ENCODE measurements at regions not wholly inside any gene's neighbourhood (a gene's known extent, or its start where the extent isn't known, plus 50 kb on each side); places are given as distances from the start of the nearest gene placed in this dataset.

DNA sequence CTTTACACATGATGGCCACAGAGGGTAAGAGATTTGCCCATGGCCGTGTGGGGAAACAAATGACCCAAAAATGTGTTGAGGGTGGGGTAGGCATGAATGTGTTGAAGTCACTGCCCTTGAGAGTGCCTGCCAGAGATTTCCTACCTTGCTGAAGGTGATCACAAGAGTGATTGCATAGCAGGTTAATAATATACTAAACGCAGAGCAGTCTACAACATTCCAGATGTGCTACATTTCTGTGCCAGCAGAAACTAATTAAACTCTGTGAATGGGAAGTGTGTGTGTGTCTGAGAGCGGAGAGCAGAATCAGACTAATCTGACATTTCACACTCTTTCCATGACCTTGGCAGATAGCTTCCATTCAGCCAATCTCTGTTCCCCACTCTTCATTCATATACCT is 93.3 kb upstream of the CD53 start:
- no peak overlapping the region for H3K4me3 ChIP-seq (ENCODE audit: low read depth, low read length, poor library complexity, severe bottlenecking)
- H3K36me3 ChIP-seq (ENCODE audit: insufficient read depth, low read length) = no peaks in the 10 kb centered on the region
- no peaks in the 10 kb centered on the region for H3K9me3 ChIP-seq (ENCODE audit: low read length)
- no peak overlapping the region for H3K4me2 ChIP-seq (ENCODE audit: low read length)
- no peaks in the 10 kb centered on the region for H3K79me2 ChIP-seq (ENCODE audit: insufficient read depth, low read length)
- no peaks in the 10 kb centered on the region for H3F3A ChIP-seq (ENCODE audit: insufficient read depth, low read length)
- H3K27me3 ChIP-seq (ENCODE audit: insufficient read depth, low read length) = no peaks in the 10 kb centered on the region
- no peaks in the 10 kb centered on the region for H4K20me1 ChIP-seq (ENCODE audit: insufficient read depth, low read length)
- H3K27ac ChIP-seq (ENCODE audit: low read depth, low read length, poor library complexity, severe bottlenecking) = no peak overlapping the region
- no peak for TF ChIP-seq EZH2 (IDR thresholded peaks at IDR 0.05; ENCODE audit: borderline replicate concordance, low read length)
- TF ChIP-seq, protein P1, sequence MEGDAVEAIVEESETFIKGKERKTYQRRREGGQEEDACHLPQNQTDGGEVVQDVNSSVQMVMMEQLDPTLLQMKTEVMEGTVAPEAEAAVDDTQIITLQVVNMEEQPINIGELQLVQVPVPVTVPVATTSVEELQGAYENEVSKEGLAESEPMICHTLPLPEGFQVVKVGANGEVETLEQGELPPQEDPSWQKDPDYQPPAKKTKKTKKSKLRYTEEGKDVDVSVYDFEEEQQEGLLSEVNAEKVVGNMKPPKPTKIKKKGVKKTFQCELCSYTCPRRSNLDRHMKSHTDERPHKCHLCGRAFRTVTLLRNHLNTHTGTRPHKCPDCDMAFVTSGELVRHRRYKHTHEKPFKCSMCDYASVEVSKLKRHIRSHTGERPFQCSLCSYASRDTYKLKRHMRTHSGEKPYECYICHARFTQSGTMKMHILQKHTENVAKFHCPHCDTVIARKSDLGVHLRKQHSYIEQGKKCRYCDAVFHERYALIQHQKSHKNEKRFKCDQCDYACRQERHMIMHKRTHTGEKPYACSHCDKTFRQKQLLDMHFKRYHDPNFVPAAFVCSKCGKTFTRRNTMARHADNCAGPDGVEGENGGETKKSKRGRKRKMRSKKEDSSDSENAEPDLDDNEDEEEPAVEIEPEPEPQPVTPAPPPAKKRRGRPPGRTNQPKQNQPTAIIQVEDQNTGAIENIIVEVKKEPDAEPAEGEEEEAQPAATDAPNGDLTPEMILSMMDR (IDR thresholded peaks at IDR 0.05; ENCODE audit: low read length) = no peak
- no peak overlapping the region for H2AFZ ChIP-seq (ENCODE audit: low read length)
- no peaks in the 10 kb centered on the region for H3K9me2 ChIP-seq (ENCODE audit: low read depth, low read length)
- peaks cover 15% of the 10 kb centered on the region for H3K4me1 ChIP-seq (ENCODE audit: insufficient read depth, low read length, severe bottlenecking)
- no peak overlapping the region for H3K9ac ChIP-seq (ENCODE audit: low read length)

DNA sequence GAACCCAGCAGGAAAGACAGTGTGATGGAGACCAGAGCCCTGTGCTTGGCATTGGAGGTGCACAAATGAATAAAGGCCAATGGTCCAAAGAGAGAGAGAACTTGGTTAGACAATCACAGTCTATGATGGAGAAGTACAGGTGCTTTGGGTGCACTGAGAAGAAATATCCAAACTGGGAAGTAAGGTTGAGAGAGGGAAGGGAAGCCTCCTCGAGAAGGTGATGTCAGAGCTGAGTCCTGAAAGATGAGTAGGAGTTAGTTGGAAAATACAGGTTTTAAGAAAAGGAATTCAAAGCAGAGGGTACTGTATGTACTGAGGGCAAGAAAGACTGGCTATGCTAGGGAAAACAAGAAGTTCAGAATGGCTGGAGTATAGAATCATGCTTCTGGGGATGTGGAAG is 94.1 kb upstream of the CD53 start:
- Histone ChIP-seq H4K20me1 (ENCODE audit: insufficient read depth, low read length) (no peaks in the 10 kb centered on the region), H3K4me2 (ENCODE audit: low read length) (no peak overlapping the region), H3K27ac (ENCODE audit: low read depth, low read length, poor library complexity, severe bottlenecking) (no peak overlapping the region), H3K27me3 (ENCODE audit: insufficient read depth, low read length) (no peaks in the 10 kb centered on the region), H3K79me2 (ENCODE audit: insufficient read depth, low read length) (no peaks in the 10 kb centered on the region), H3F3A (ENCODE audit: insufficient read depth, low read length) (no peaks in the 10 kb centered on the region), H3K9ac (ENCODE audit: low read length) (no peak overlapping the region), H3K9me2 (ENCODE audit: low read depth, low read length) (no peaks in the 10 kb centered on the region), H3K36me3 (ENCODE audit: insufficient read depth, low read length) (no peaks in the 10 kb centered on the region), H2AFZ (ENCODE audit: low read length) (no peak overlapping the region), H3K4me3 (ENCODE audit: low read depth, low read length, poor library complexity, severe bottlenecking) (no peak overlapping the region), H3K9me3 (ENCODE audit: low read length) (no peaks in the 10 kb centered on the region), H3K4me1 (ENCODE audit: insufficient read depth, low read length, severe bottlenecking) (peaks cover 15% of the 10 kb centered on the region)
- TF ChIP-seq, protein P1 (IDR thresholded peaks at IDR 0.05; ENCODE audit: low read length) = no peak
- no peak for TF ChIP-seq EZH2 (IDR thresholded peaks at IDR 0.05; ENCODE audit: borderline replicate concordance, low read length)

DNA sequence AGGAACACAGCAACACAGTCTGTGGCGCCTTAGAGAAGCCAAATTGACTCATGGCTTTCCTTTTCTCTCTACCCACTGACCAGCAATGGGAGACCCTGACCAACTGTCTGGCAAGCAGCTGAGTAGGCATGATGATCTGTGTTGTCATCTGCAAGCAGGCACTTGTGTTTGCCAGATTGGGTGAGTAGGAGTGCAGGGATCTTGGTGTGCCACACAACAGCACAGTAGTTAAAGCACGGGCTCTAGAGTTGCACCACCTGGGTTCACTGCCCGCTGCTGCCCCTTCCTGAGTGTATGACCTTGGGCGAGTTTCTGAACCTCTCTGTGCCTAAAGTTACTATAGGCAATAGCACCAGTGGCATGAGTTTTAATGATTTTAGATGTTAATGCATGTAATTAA is 95.7 kb upstream of the CD53 start:
- Histone ChIP-seq H3K9me2 (ENCODE audit: low read depth, low read length) (no peaks in the 10 kb centered on the region), H3K79me2 (ENCODE audit: insufficient read depth, low read length) (no peaks in the 10 kb centered on the region), H3K4me3 (ENCODE audit: low read depth, low read length, poor library complexity, severe bottlenecking) (no peak overlapping the region), H3K36me3 (ENCODE audit: insufficient read depth, low read length) (no peaks in the 10 kb centered on the region), H2AFZ (ENCODE audit: low read length) (no peak overlapping the region), H3K27me3 (ENCODE audit: insufficient read depth, low read length) (no peaks in the 10 kb centered on the region), H3K4me2 (ENCODE audit: low read length) (no peak overlapping the region), H3K4me1 (ENCODE audit: insufficient read depth, low read length, severe bottlenecking) (peaks cover 13% of the 10 kb centered on the region), H3K9me3 (ENCODE audit: low read length) (no peaks in the 10 kb centered on the region), H3K27ac (ENCODE audit: low read depth, low read length, poor library complexity, severe bottlenecking) (no peak overlapping the region), H3F3A (ENCODE audit: insufficient read depth, low read length) (no peaks in the 10 kb centered on the region), H4K20me1 (ENCODE audit: insufficient read depth, low read length) (no peaks in the 10 kb centered on the region), H3K9ac (ENCODE audit: low read length) (no peak overlapping the region)
- TF ChIP-seq, protein P1 (IDR thresholded peaks at IDR 0.05; ENCODE audit: low read length) = no peak
- no peak for TF ChIP-seq EZH2 (IDR thresholded peaks at IDR 0.05; ENCODE audit: borderline replicate concordance, low read length)
